ENCODE measurements at regions not wholly inside any gene's neighbourhood (a gene's known extent, or its start where the extent isn't known, plus 50 kb on each side); places are given as distances from the start of the nearest gene placed in this dataset.

DNA sequence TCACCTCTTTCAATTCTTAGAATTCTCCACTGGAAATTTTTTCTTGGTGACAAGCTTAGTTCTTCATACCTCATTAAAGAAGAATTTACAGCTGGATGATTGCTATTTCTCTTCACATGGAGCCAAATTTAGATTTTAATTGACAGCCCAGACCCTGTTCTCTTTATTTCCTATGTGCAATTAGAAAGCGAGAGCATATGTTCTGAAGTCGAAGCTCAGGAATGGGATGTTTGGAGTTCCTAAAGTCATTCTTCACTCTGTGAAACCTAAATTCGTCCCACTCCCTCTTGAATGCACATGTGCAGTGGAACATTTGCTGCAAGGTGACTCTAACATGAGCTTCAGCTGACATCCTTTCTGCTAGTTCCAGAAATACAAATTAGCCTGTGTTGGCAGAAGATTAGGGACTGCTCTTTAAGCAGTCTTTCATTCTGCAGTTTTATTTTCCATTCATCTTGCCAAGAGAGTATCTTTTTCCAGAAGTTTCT is 129.3 kb upstream of the KCNJ16 start:
- TF ChIP-seq, protein P1, sequence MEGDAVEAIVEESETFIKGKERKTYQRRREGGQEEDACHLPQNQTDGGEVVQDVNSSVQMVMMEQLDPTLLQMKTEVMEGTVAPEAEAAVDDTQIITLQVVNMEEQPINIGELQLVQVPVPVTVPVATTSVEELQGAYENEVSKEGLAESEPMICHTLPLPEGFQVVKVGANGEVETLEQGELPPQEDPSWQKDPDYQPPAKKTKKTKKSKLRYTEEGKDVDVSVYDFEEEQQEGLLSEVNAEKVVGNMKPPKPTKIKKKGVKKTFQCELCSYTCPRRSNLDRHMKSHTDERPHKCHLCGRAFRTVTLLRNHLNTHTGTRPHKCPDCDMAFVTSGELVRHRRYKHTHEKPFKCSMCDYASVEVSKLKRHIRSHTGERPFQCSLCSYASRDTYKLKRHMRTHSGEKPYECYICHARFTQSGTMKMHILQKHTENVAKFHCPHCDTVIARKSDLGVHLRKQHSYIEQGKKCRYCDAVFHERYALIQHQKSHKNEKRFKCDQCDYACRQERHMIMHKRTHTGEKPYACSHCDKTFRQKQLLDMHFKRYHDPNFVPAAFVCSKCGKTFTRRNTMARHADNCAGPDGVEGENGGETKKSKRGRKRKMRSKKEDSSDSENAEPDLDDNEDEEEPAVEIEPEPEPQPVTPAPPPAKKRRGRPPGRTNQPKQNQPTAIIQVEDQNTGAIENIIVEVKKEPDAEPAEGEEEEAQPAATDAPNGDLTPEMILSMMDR (IDR thresholded peaks at IDR 0.05; ENCODE audit: insufficient read depth, low read length, poor library complexity, severe bottlenecking): no peak
- no peak for TF ChIP-seq EZH2phosphoT487 (conservative IDR thresholded peaks at IDR 0.05; ENCODE audit: low read length)

All from SU-DHL-6 (cell line).